ENCODE measurements at regions not wholly inside any gene's neighbourhood (a gene's known extent, or its start where the extent isn't known, plus 50 kb on each side); places are given as distances from the start of the nearest gene placed in this dataset.

DNA sequence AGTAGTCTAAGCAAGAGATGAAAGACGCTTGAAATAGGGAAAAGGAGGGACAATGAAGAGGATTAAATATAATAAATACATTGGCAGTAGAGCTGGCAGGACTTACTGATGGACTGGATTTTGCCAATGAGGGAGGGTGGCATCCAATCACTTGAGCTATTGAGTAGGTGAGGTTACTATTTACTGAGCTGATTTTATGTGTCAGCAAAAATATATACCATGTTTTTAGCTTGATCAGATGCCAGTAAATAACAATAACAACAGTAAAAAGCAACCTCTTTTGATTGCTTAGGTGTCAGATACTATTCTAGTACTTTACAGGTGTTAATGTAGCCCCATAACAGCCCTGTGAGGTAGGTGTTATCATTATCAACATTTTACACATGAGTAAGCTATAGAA, 187.5 kb upstream of the LMNTD1 start:
- Mint-ChIP-seq H3K4me1 (ENCODE audit: low read depth) (no peaks in the 10 kb centered on the region), H3K9me3 (peaks cover 6% of the 10 kb centered on the region), H3K27me3 (ENCODE audit: low read depth) (no peaks in the 10 kb centered on the region), H3K36me3 (ENCODE audit: insufficient read depth) (no peaks in the 10 kb centered on the region), H3K4me3 (no peak overlapping the region)
- no peak for DNase-seq
- ATAC-seq = no peak

DNA sequence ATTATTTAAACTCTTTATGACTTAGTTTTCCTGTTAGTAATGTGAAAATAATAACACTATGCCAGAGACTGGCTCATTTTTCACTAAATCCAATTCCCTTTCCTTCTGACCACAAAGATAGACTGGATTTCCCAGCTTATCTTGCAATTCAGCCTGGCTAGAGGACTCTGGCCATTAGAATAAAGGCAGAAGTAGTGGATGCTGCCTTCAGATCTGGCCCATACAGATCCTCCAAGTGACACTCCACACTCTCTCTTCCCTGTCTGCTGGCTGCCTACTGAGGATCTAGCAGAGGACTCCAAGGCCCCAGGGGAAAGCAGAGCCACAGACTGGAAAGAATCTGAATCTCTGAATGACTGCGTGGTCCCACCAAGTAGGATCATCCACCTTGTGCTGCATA, 188.8 kb upstream of the LMNTD1 start:
- ATAC-seq (no peak), DNase-seq (no peak)
- H3K4me3 Mint-ChIP-seq = no peak overlapping the region
- H3K36me3 Mint-ChIP-seq (ENCODE audit: insufficient read depth) = no peaks in the 10 kb centered on the region
- peaks cover 6% of the 10 kb centered on the region for H3K9me3 Mint-ChIP-seq
- H3K27me3 Mint-ChIP-seq (ENCODE audit: low read depth) = no peaks in the 10 kb centered on the region
- no peaks in the 10 kb centered on the region for H3K4me1 Mint-ChIP-seq (ENCODE audit: low read depth)

DNA sequence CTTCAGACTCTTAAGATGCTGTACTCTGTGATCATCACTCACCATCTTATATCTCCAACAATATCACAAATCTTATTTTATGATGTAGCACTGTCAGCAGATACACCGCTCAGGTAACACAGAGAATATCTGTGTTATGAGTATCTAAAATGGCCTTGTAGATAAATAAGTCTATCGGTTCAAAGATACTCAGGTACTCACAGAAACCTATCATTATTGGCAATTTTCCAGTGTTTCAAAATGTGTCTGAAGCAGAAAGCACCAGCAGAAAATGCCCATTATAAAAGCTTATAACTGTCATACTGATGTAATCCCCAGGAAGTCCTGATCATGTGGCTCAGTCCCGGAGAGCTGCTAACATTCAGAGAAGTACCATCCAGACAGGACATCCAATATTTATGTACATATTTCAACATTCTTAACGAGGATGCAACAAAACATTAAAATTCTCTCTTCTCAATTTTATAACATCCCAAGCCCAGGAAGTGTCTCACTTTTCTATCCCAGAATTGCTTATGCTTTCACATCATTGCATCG, 190.7 kb upstream of the LMNTD1 start:
- Mint-ChIP-seq H3K9me3 (no peaks in the 10 kb centered on the region), H3K4me1 (ENCODE audit: low read depth) (no peaks in the 10 kb centered on the region), H3K27me3 (ENCODE audit: low read depth) (no peaks in the 10 kb centered on the region), H3K36me3 (ENCODE audit: insufficient read depth) (no peaks in the 10 kb centered on the region), H3K4me3 (no peak overlapping the region)
- ATAC-seq (no peak), DNase-seq (no peak)

DNA sequence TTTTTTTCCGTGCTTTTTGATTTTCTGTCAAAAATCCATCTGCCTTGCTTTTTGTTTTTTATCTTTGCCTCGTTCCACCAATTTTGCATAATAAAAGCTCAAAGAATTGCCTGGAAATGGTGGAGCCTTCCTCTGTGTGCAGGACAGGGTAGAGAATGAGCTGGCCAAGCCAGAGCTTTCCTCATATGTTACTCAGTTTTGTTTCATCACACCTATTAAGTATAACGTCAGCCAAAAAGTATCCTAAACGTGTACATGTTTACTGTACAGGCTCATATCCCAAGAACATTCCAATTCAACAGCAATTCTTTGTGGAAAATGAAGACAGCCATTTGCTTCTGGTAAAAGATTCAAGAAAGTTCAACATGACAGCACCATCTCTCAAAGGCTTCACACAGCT, 191.2 kb upstream of the LMNTD1 start:
- no peaks in the 10 kb centered on the region for H3K27me3 Mint-ChIP-seq (ENCODE audit: low read depth)
- H3K4me3 Mint-ChIP-seq = no peak overlapping the region
- no peaks in the 10 kb centered on the region for H3K9me3 Mint-ChIP-seq
- ATAC-seq = no peak
- no peak for DNase-seq
- no peaks in the 10 kb centered on the region for H3K4me1 Mint-ChIP-seq (ENCODE audit: low read depth)
- no peaks in the 10 kb centered on the region for H3K36me3 Mint-ChIP-seq (ENCODE audit: insufficient read depth)

DNA sequence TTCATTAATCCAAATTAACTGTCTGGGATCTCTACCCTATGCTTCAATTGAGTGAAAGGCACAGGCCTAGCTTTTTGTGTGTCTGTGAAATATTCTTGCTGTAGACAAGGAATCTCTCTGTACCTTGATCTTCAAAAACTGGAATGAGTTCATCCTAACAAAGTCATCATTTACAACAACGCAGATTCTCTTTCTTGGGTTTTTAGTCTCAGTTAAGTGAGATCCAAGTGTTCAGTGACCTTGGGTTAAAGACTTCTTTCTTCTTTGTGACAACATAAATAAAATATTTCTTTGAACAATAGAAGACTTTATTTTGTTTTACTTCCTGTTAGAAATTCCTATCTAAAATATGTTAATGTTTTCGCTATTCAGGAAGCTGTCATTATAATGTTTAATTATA, 192.2 kb upstream of the LMNTD1 start:
- no peak for ATAC-seq
- Mint-ChIP-seq H3K4me3 (no peak overlapping the region), H3K4me1 (ENCODE audit: low read depth) (no peaks in the 10 kb centered on the region), H3K27me3 (ENCODE audit: low read depth) (no peaks in the 10 kb centered on the region), H3K9me3 (no peaks in the 10 kb centered on the region), H3K36me3 (ENCODE audit: insufficient read depth) (no peaks in the 10 kb centered on the region)
- no peak for DNase-seq

DNA sequence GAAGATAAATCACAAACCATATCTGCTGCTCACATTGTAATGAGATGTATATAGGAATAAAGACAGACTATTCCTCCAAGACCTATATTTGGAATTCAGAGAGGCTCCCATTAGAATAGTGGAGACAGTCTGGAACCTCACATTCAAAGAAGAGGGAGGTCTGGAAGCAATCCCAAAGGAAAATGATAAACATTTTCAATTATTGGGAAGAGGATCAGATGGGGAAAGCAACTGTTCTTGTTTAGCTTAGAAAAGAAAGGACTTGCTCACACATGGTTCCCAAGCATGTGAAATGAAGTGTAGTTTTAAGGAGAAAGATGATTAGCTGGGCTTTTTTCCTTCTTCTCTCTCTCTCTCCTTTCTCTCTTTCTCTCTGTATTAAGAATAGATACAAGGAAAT, 193.0 kb upstream of the LMNTD1 start:
- H3K36me3 Mint-ChIP-seq (ENCODE audit: insufficient read depth) = no peaks in the 10 kb centered on the region
- no peak overlapping the region for H3K4me3 Mint-ChIP-seq
- no peak for ATAC-seq
- no peaks in the 10 kb centered on the region for H3K4me1 Mint-ChIP-seq (ENCODE audit: low read depth)
- DNase-seq = no peak
- H3K27me3 Mint-ChIP-seq (ENCODE audit: low read depth) = no peaks in the 10 kb centered on the region
- no peaks in the 10 kb centered on the region for H3K9me3 Mint-ChIP-seq

DNA sequence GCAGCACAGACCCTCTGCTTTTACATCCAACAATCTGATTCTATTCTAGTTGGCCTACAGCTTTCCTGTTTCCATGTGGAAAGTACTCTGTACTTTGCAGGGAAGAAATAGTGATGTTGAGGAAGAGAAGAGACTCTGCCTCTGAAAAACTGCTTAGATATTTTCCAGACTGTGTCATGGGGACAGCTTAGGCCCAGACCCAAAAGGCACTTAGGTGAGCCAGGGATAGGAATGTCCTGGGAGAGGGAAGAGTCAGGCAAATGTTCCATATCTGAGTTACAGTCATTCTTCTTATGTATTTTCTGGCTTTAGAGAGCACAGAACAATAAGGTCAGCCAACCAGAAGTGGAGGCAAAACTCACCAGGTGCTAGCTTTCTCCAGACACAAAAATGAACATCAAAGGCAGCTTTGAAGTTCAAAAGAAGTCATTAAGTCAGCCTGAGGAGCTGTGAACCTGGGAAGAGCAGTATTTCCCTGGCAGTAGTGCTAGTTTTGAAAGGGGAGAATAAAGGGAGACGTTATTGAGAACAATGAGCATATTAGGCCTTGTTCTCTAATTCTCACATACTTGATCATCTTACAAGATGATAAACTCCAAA, 199.7 kb upstream of the LMNTD1 start:
- Mint-ChIP-seq H3K27me3 (ENCODE audit: low read depth) (no peaks in the 10 kb centered on the region), H3K4me3 (no peak overlapping the region), H3K4me1 (ENCODE audit: low read depth) (no peaks in the 10 kb centered on the region), H3K36me3 (ENCODE audit: insufficient read depth) (no peaks in the 10 kb centered on the region), H3K9me3 (no peaks in the 10 kb centered on the region)
- no peak for ATAC-seq
- DNase-seq = no peak

DNA sequence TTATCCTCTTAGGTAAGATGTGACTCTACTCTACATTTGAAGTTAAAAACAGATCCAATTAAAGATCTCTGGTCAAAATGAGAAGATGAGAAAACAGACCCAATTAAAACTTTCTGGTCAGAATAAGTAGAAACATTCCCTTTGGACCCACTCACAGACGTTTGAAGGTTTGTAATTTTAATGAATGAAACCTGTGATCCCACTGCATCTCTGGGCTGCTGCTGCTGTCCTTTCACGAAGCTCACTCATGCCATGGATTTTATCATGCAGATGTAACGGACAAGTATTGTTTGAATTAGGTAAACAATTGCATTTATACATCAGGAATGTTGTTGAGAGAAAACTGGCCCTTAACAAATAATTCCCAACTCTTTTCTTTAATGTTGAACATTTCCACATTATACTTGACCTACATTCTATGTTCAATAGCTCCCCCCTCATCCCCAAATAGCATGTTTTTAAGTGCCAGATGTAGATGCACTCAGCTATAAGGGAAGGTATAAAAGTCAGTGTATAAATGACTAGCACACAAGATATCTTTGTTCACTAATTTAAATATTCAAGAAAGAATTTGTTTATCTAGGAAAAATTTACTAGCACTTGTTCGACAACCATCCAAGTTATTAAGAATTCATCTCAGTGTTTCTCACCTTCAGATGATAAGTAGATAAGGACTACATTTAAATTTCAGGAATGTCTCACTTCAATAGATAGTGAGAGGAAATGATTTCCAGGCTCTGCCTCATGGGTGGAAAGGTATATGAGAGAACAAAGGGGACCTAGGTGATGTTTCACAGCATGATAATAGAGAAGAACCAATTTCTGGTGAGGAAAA, 202.3 kb upstream of the LMNTD1 start:
- Mint-ChIP-seq H3K27me3 (ENCODE audit: low read depth) (no peaks in the 10 kb centered on the region), H3K4me1 (ENCODE audit: low read depth) (no peaks in the 10 kb centered on the region), H3K4me3 (no peak overlapping the region), H3K9me3 (no peaks in the 10 kb centered on the region), H3K36me3 (ENCODE audit: insufficient read depth) (no peaks in the 10 kb centered on the region)
- no peak for DNase-seq
- ATAC-seq = no peak

DNA sequence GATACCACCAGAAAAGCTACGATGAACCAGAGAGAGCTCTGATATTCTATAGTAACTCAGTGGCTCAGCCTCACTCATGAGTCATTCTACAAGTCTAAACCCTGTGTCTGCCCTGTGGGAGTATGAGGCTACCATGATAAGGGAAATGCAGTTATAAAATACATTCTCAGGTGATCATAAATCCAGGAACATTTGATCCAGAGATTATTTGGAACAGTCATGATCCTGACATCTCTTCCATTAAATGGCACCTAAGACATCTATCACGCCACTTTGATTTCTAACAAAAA, 202.6 kb upstream of the RASSF8 start:
- Mint-ChIP-seq H3K36me3 (ENCODE audit: insufficient read depth) (no peaks in the 10 kb centered on the region), H3K4me3 (no peak overlapping the region), H3K27me3 (ENCODE audit: low read depth) (no peaks in the 10 kb centered on the region), H3K4me1 (ENCODE audit: low read depth) (no peaks in the 10 kb centered on the region), H3K9me3 (no peaks in the 10 kb centered on the region)
- ATAC-seq (no peak), DNase-seq (no peak)

DNA sequence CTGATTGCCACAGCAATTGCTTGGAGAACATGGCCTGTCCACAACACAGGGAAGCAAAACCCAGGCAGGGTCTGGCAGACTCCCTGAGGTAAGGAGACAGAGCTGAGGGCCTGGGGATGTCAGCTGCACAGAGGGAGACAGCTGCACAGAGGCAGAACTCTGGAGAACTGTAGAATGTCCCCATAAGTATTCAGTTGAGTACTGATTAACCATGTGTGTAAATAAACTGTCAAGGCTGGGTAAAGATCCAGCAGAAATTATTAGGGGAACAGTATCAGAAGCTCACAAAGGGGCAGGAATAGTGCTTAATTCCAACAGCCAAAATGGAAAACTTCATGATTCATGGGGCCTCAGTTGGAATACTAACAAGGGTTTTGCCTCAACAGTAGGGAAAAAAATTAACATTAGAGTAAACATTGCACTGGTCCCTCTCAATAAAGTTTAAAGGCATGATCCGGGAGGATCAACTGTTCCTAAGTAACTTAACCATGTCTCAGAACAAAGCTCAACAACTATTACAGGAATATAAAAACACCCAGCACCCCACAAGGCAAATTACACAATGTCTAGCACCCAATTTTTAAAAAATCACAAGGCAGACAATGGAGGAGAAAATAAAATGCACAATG, 201.3 kb upstream of the RASSF8 start:
- no peak for DNase-seq
- ATAC-seq = no peak
- Mint-ChIP-seq H3K9me3 (no peaks in the 10 kb centered on the region), H3K4me1 (ENCODE audit: low read depth) (no peaks in the 10 kb centered on the region), H3K27me3 (ENCODE audit: low read depth) (no peaks in the 10 kb centered on the region), H3K4me3 (no peak overlapping the region), H3K36me3 (ENCODE audit: insufficient read depth) (no peaks in the 10 kb centered on the region)

DNA sequence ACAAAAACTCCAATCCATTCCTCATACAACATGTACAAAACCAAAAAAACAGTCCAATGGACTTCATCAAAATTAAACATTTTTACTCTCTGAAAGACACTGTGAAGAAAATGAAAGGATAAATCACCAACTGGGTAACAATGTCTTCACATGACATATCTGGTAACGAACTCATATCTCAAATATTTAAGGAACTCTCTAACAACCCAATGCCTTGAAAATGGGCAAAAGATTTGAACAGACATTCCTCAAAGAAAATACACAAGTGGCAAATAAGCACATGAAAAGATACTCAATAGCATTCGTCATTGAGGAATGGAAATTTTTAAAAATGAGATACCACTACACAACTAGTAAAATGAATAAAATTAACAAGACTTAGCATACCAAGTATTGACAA, 198.7 kb upstream of the RASSF8 start:
- DNase-seq = no peak
- no peak overlapping the region for H3K4me3 Mint-ChIP-seq
- no peak for ATAC-seq
- no peaks in the 10 kb centered on the region for H3K9me3 Mint-ChIP-seq
- no peaks in the 10 kb centered on the region for H3K4me1 Mint-ChIP-seq (ENCODE audit: low read depth)
- no peaks in the 10 kb centered on the region for H3K27me3 Mint-ChIP-seq (ENCODE audit: low read depth)
- H3K36me3 Mint-ChIP-seq (ENCODE audit: insufficient read depth) = no peaks in the 10 kb centered on the region

DNA sequence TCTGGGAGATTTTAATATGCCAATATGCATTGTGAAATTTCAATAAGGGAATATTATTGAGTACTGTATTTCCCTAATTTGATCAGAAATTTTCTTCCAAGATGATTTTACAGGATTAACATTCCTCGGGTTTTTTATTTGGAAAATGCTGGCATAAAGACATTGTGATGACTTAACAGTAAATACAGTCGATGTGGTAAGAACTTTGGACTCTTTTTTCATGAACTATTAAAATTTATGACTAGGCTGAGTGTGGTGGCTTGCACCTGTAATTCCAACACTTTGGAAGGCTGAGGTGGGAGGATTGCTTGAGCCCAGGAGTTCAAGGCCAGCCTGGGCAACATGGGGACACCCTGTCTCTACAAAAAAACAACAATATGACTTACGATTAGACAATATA, 197.1 kb upstream of the RASSF8 start:
- H3K27me3 Mint-ChIP-seq (ENCODE audit: low read depth) = no peaks in the 10 kb centered on the region
- H3K4me1 Mint-ChIP-seq (ENCODE audit: low read depth) = no peaks in the 10 kb centered on the region
- no peaks in the 10 kb centered on the region for H3K36me3 Mint-ChIP-seq (ENCODE audit: insufficient read depth)
- no peak overlapping the region for H3K4me3 Mint-ChIP-seq
- DNase-seq = no peak
- H3K9me3 Mint-ChIP-seq = no peaks in the 10 kb centered on the region
- ATAC-seq = no peak

DNA sequence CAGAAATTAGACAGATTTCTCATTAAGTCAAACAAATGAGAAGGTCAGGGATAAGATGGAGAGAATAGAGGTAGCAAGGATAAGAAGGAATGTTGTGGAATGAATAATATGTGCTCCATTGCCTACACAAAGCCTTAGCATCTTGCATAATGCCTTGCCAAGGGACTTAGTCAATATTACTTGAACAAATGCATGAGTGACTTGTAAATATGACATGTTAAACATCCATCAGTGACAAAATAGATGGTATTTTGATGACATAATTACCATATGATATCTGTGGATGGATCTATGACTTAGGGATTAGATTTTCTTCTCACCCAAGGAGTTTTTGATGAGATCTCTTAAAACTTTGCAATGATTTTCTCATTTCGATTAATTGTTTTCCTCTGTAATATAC, 194.1 kb upstream of the RASSF8 start:
- DNase-seq (no peak), ATAC-seq (no peak)
- H3K9me3 Mint-ChIP-seq = no peaks in the 10 kb centered on the region
- H3K4me1 Mint-ChIP-seq (ENCODE audit: low read depth) = no peaks in the 10 kb centered on the region
- H3K36me3 Mint-ChIP-seq (ENCODE audit: insufficient read depth) = no peaks in the 10 kb centered on the region
- no peak overlapping the region for H3K4me3 Mint-ChIP-seq
- peaks cover 2% of the 10 kb centered on the region for H3K27me3 Mint-ChIP-seq (ENCODE audit: low read depth)

DNA sequence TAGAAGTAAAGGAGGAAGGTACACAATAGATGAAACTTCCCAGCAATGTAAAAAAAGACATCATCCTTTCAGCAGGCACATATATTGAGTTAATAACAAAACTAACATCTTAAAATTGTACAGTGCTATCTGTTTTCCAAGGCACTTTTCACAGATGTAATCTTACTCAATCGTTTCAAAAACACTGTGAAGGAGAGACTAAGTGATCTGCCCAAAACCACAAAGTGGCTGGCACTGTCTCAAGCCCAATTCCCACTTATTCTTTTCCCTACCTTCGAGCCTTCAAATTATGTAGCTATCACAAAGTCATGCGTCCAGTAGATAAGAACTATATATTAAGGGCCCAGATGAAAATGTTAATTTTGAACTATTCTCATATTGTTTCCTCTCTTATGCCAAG, 193.6 kb upstream of the RASSF8 start:
- ATAC-seq (no peak), DNase-seq (no peak)
- Mint-ChIP-seq H3K9me3 (no peaks in the 10 kb centered on the region), H3K4me1 (ENCODE audit: low read depth) (no peaks in the 10 kb centered on the region), H3K36me3 (ENCODE audit: insufficient read depth) (no peaks in the 10 kb centered on the region), H3K4me3 (no peak overlapping the region), H3K27me3 (ENCODE audit: low read depth) (peaks cover 2% of the 10 kb centered on the region)

DNA sequence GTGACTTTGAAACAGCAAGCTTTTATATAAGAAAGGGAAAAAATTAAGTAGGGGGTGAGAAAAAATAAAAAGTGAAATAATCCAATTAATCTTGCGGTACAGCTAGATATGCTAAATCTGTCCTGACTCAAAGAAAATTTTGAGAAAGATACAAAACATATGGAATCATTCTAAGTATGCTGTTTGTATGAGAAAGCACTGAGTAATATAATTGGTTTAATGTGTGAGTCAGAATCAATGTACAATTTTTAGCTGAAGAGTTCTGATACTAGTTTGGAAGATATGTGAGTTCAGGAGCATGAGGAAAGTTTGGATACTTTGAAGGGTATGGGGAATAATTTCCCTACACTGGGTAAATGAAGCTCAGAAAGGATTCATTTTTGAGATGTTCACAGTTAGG, 190.9 kb upstream of the RASSF8 start:
- Mint-ChIP-seq H3K9me3 (no peaks in the 10 kb centered on the region), H3K27me3 (ENCODE audit: low read depth) (peaks cover 2% of the 10 kb centered on the region), H3K4me3 (no peak overlapping the region), H3K36me3 (ENCODE audit: insufficient read depth) (no peaks in the 10 kb centered on the region), H3K4me1 (ENCODE audit: low read depth) (no peaks in the 10 kb centered on the region)
- ATAC-seq (no peak), DNase-seq (no peak)
